Calu3 (cell line): ENCODE measurements at regions not wholly inside any gene's neighbourhood (a gene's known extent, or its start where the extent isn't known, plus 50 kb on each side); places are given as distances from the start of the nearest gene placed in this dataset.

Source experiments
- BruUV-seq: library from RNA; stranded (reverse); fragments of 400-500 nt; replicated peaks from 2 replicates; lab custom pipeline; 2021; lab: Mats Ljungman, UMichigan
- CTCF ChIA-PET: fragments of 300-600 bp; sonication (Branson Sonifier 250); formaldehyde crosslinking; loops from one replicate; lab custom pipeline; 2022; ENCODE audit warnings: antibody characterized with exemption; lab: Charles Lee
- DNase-seq: peaks from one replicate; pipeline ENCODE4 v3.0.0; 2022
- H3K27ac Mint-ChIP-seq: one replicate; pipeline ENCODE4 v1.8.0; 2022; ENCODE audit warnings: mixed read lengths; ENCODE audit not compliant: unreplicated experiment
- H3K27me3 Mint-ChIP-seq: one replicate; pipeline ENCODE4 v1.8.0; 2022; ENCODE audit warnings: mixed read lengths; ENCODE audit not compliant: unreplicated experiment
- H3K36me3 Mint-ChIP-seq: one replicate; pipeline ENCODE4 v1.8.0; 2022; ENCODE audit warnings: mild to moderate bottlenecking, moderate library complexity, mixed read lengths; ENCODE audit not compliant: insufficient read depth, unreplicated experiment
- H3K4me1 Mint-ChIP-seq: one replicate; pipeline ENCODE4 v1.8.0; 2022; ENCODE audit warnings: mild to moderate bottlenecking, low read depth, mixed read lengths; ENCODE audit not compliant: unreplicated experiment
- H3K4me3 Mint-ChIP-seq: one replicate; pipeline ENCODE4 v1.8.0; 2022; ENCODE audit warnings: mild to moderate bottlenecking, low read depth, moderate library complexity, mixed read lengths; ENCODE audit not compliant: unreplicated experiment
- H3K9me3 Mint-ChIP-seq: one replicate; pipeline ENCODE4 v1.8.0; 2022; ENCODE audit warnings: low read depth, mixed read lengths; ENCODE audit not compliant: unreplicated experiment
- CTCF ChIP-seq: fragments of 200-600 bp; IDR thresholded peaks from one replicate; pipeline ENCODE4 v1.8.0; 2022; ENCODE audit warnings: antibody characterized with exemption; ENCODE audit not compliant: unreplicated experiment
- intact Hi-C: fragments of 100-400 bp; cut with micrococcal nuclease; formaldehyde crosslinking; loops from one replicate; pipeline ENCODE4 v1.10.0; 2022; ENCODE audit not compliant: unreplicated experiment

- no peak overlapping the region for H3K4me3 Mint-ChIP-seq
- DNase-seq: no peak
- H3K36me3 Mint-ChIP-seq: peaks cover 5% of the 10 kb centered on the region
- no peak for TF ChIP-seq CTCF
- BruUV-seq: no TSS peak
- CTCF ChIA-PET: interaction anchor here (1.1 kb wide), 1 partner anchor 19 kb away, joined by 3 read pairs; no protein-coding TSS in a partner anchor
- H3K9me3 Mint-ChIP-seq: no peaks in the 10 kb centered on the region
- H3K4me1 Mint-ChIP-seq: peaks cover 20% of the 10 kb centered on the region
- H3K27me3 Mint-ChIP-seq: no peaks in the 10 kb centered on the region
- intact Hi-C loops: no loop called here
- H3K27ac Mint-ChIP-seq: no peak overlapping the region
These were observed 168.7 kb upstream of the ITGB1 start for GRCh38 chr10:33126742-33127141.

- DNase-seq: no peak
- H3K4me3 Mint-ChIP-seq: no peak overlapping the region
These were observed 167.8 kb upstream of the ITGB1 start for GRCh38 chr10:33125522-33126517.

GRCh38 chr10:33125111-33125510 lies 167.1 kb upstream of the ITGB1 start:
- H3K4me1 Mint-ChIP-seq: peaks cover 18% of the 10 kb centered on the region
- CTCF ChIA-PET: no interaction called here
- BruUV-seq: no TSS peak
- no peaks in the 10 kb centered on the region for H3K27me3 Mint-ChIP-seq
- no peak overlapping the region for H3K4me3 Mint-ChIP-seq
- no peak for DNase-seq
- no peak for TF ChIP-seq CTCF
- H3K27ac Mint-ChIP-seq: no peak overlapping the region
- peaks cover 5% of the 10 kb centered on the region for H3K36me3 Mint-ChIP-seq
- no peaks in the 10 kb centered on the region for H3K9me3 Mint-ChIP-seq
- intact Hi-C loops: no loop called here

More at GRCh38 chr10:33125522-33126517, 167.8 kb upstream of the ITGB1 start:
- no peak for TF ChIP-seq CTCF
- H3K27me3 Mint-ChIP-seq: no peaks in the 10 kb centered on the region
- BruUV-seq: no TSS peak
- CTCF ChIA-PET: interaction anchor here (1.1 kb wide), 1 partner anchor 20 kb away, joined by 3 read pairs; no protein-coding TSS in a partner anchor
- peaks cover 5% of the 10 kb centered on the region for H3K36me3 Mint-ChIP-seq
- no peaks in the 10 kb centered on the region for H3K9me3 Mint-ChIP-seq
- H3K27ac Mint-ChIP-seq: no peak overlapping the region
- H3K4me1 Mint-ChIP-seq: peaks cover 19% of the 10 kb centered on the region
- intact Hi-C loops: no loop called here

GRCh38 chr10:33123680-33124079 lies 165.7 kb upstream of the ITGB1 start:
- DNase-seq: no peak
- Mint-ChIP-seq H3K4me3 (no peak overlapping the region), H3K27me3 (no peaks in the 10 kb centered on the region), H3K27ac (no peak overlapping the region), H3K9me3 (no peaks in the 10 kb centered on the region), H3K4me1 (peaks cover 3% of the 10 kb centered on the region), H3K36me3 (peaks cover 1% of the 10 kb centered on the region)
- intact Hi-C loops: no loop called here
- no TSS peak for BruUV-seq
- CTCF ChIA-PET: interaction anchor here (0.7 kb wide), 2 partner anchors 29 to 721 kb away, joined by 3 read pairs; no protein-coding TSS in a partner anchor
- TF ChIP-seq CTCF: no peak
